ENCODE measurements at regions not wholly inside any gene's neighbourhood (a gene's known extent, or its start where the extent isn't known, plus 50 kb on each side); places are given as distances from the start of the nearest gene placed in this dataset.
"Not testable (repeated sequence)": the region's sequence is repeated elsewhere in the genome, so short reads cannot be mapped to it uniquely, and the experiment has no call there.

- Histone ChIP-seq H3K4me3 (no peak overlapping the region), H3K27ac (no peak overlapping the region)
- DNase-seq (ENCODE audit: low spot score): no peak
- TF ChIP-seq CTCF (IDR thresholded peaks at IDR 0.05): no peak
Measured at GRCh38 chr6:137290601-137291261, 71.5 kb upstream of the IFNGR1 start.

GRCh38 chr6:137286916-137287315 lies 67.7 kb upstream of the IFNGR1 start:
- Histone ChIP-seq H3K4me3 (no peak overlapping the region), H3K27ac (no peak overlapping the region)
- no peak for DNase-seq (ENCODE audit: low spot score)
- TF ChIP-seq CTCF (IDR thresholded peaks at IDR 0.05): no peak

- no peak for TF ChIP-seq CTCF (IDR thresholded peaks at IDR 0.05)
- Histone ChIP-seq H3K4me3 (no peak overlapping the region), H3K27ac (no peak overlapping the region)
- DNase-seq (ENCODE audit: low spot score): no peak
Measured at GRCh38 chr6:137286368-137286767, 67.2 kb upstream of the IFNGR1 start.

- DNase-seq (ENCODE audit: low spot score): no peak
- no peak for TF ChIP-seq CTCF (IDR thresholded peaks at IDR 0.05)
- Histone ChIP-seq H3K4me3 (no peak overlapping the region), H3K27ac (no peak overlapping the region)
Measured at GRCh38 chr6:137284811-137285110, 65.6 kb upstream of the IFNGR1 start.

- TF ChIP-seq CTCF (IDR thresholded peaks at IDR 0.05): no peak
- Histone ChIP-seq H3K27ac (no peak overlapping the region), H3K4me3 (no peak overlapping the region)
- DNase-seq (ENCODE audit: low spot score): no peak
Measured at GRCh38 chr6:137283940-137284810, 65.0 kb upstream of the IFNGR1 start.

- H3K4me3 ChIP-seq: no peak overlapping the region
- no peak overlapping the region for H3K27ac ChIP-seq
- no peak for DNase-seq (ENCODE audit: low spot score)
- no peak for TF ChIP-seq CTCF (IDR thresholded peaks at IDR 0.05)
Measured at GRCh38 chr6:137283080-137283479, 63.9 kb upstream of the IFNGR1 start.

GRCh38 chr6:137282254-137282653 lies 63.1 kb upstream of the IFNGR1 start:
- no peak for TF ChIP-seq CTCF (IDR thresholded peaks at IDR 0.05)
- Histone ChIP-seq H3K4me3 (no peak overlapping the region), H3K27ac (no peak overlapping the region)
- DNase-seq (ENCODE audit: low spot score): no peak

- DNase-seq (ENCODE audit: low spot score); H3K27ac ChIP-seq; H3K4me3 ChIP-seq: not testable (repeated sequence)
Measured at GRCh38 chr6:137279279-137279678, 60.1 kb upstream of the IFNGR1 start.

Data from coronary artery (tissue), 2 donors.